PC-3 (cell line): ENCODE measurements at regions not wholly inside any gene's neighbourhood (a gene's known extent, or its start where the extent isn't known, plus 50 kb on each side); places are given as distances from the start of the nearest gene placed in this dataset.

ENCODE experiments used
- CTCF ChIP-seq: fragments of 300-600 bp; sonication (generic); conservative IDR thresholded peaks from 2 replicates; pipeline ENCODE4 v1.5.1; 2017; ENCODE audit warnings: antibody characterized with exemption, low read depth, mild to moderate bottlenecking, low read length
- EZH2 ChIP-seq: fragments of 300-600 bp; sonication (generic); IDR thresholded peaks from one replicate; pipeline ENCODE4 v1.6.1; 2017; ENCODE audit warnings: antibody characterized with exemption, mild to moderate bottlenecking, low read length; ENCODE audit not compliant: unreplicated experiment
- EZH2phosphoT487 ChIP-seq: fragments of 300-600 bp; sonication (generic); IDR thresholded peaks from 2 replicates; pipeline ENCODE4 v1.6.1; 2018; ENCODE audit warnings: mild to moderate bottlenecking, antibody characterized with exemption, low read length, borderline replicate concordance

- TF ChIP-seq CTCF (no peak), EZH2 (no peak), EZH2phosphoT487 (no peak)
These were observed 743.8 kb downstream of the TAF11L14 start for GRCh38 chr5:18378066-18378465.
